ENCODE measurements at regions not wholly inside any gene's neighbourhood (a gene's known extent, or its start where the extent isn't known, plus 50 kb on each side); places are given as distances from the start of the nearest gene placed in this dataset.

- in situ Hi-C loops (cut with HindIII; ENCODE audit: low pct_ligation_motif_present, low pct_unique_long_range_greater_than_20kb, low sequenced_read_pairs), result no loop called here
- DNase-seq, result no peak
Observed at GRCh38 chr4:129468624-129469023, 372.7 kb downstream of the C4orf33 start.

- in situ Hi-C loops (cut with HindIII; ENCODE audit: low pct_ligation_motif_present, low pct_unique_long_range_greater_than_20kb, low sequenced_read_pairs), result no loop called here
- no peak for DNase-seq
Observed at GRCh38 chr4:129474698-129475097, 378.7 kb downstream of the C4orf33 start.

- in situ Hi-C loops (cut with HindIII; ENCODE audit: low pct_ligation_motif_present, low pct_unique_long_range_greater_than_20kb, low sequenced_read_pairs), result no loop called here
- no peak for DNase-seq
Observed at GRCh38 chr4:129481107-129481506, 385.2 kb downstream of the C4orf33 start.

- in situ Hi-C loops (cut with HindIII; ENCODE audit: low pct_ligation_motif_present, low pct_unique_long_range_greater_than_20kb, low sequenced_read_pairs), result no loop called here
- no peak for DNase-seq
Observed at GRCh38 chr4:129488427-129488826, 392.5 kb downstream of the C4orf33 start.

- in situ Hi-C loops (cut with HindIII; ENCODE audit: low pct_ligation_motif_present, low pct_unique_long_range_greater_than_20kb, low sequenced_read_pairs), result no loop called here
Observed at GRCh38 chr4:129490516-129490915, 394.6 kb downstream of the C4orf33 start.

GRCh38 chr4:129498626-129499025 is 402.7 kb downstream of the C4orf33 start:
- no peak for DNase-seq
- in situ Hi-C loops (cut with HindIII; ENCODE audit: low pct_ligation_motif_present, low pct_unique_long_range_greater_than_20kb, low sequenced_read_pairs), result no loop called here

More at GRCh38 chr4:129490516-129490915, 394.6 kb downstream of the C4orf33 start:
- no peak for DNase-seq

GRCh38 chr4:129514852-129515251 is 418.9 kb downstream of the C4orf33 start:
- DNase-seq, result no peak
- in situ Hi-C loops (cut with HindIII; ENCODE audit: low pct_ligation_motif_present, low pct_unique_long_range_greater_than_20kb, low sequenced_read_pairs), result no loop called here

GRCh38 chr4:129515356-129515755 is 419.4 kb downstream of the C4orf33 start:
- DNase-seq, result no peak
- in situ Hi-C loops (cut with HindIII; ENCODE audit: low pct_ligation_motif_present, low pct_unique_long_range_greater_than_20kb, low sequenced_read_pairs), result no loop called here

GRCh38 chr4:129526812-129527211 is 430.9 kb downstream of the C4orf33 start:
- in situ Hi-C loops (cut with HindIII; ENCODE audit: low pct_ligation_motif_present, low pct_unique_long_range_greater_than_20kb, low sequenced_read_pairs), result no loop called here
- DNase-seq, result no peak

- in situ Hi-C loops (cut with HindIII; ENCODE audit: low pct_ligation_motif_present, low pct_unique_long_range_greater_than_20kb, low sequenced_read_pairs), result no loop called here
- no peak for DNase-seq
Observed at GRCh38 chr4:129531253-129531652, 435.3 kb downstream of the C4orf33 start.

- in situ Hi-C loops (cut with HindIII; ENCODE audit: low pct_ligation_motif_present, low pct_unique_long_range_greater_than_20kb, low sequenced_read_pairs), result no loop called here
- DNase-seq, result no peak
Observed at GRCh38 chr4:129532573-129532972, 436.6 kb downstream of the C4orf33 start.

- in situ Hi-C loops (cut with HindIII; ENCODE audit: low pct_ligation_motif_present, low pct_unique_long_range_greater_than_20kb, low sequenced_read_pairs), result no loop called here
- no peak for DNase-seq
Observed at GRCh38 chr4:129543299-129543698, 447.3 kb downstream of the C4orf33 start.

GRCh38 chr4:129545599-129546278 is 449.8 kb downstream of the C4orf33 start:
- DNase-seq, result no peak
- in situ Hi-C loops (cut with HindIII; ENCODE audit: low pct_ligation_motif_present, low pct_unique_long_range_greater_than_20kb, low sequenced_read_pairs), result no loop called here

- DNase-seq, result no peak
Observed at GRCh38 chr4:129546531-129546930, 450.6 kb downstream of the C4orf33 start.

GRCh38 chr4:129550281-129550785 is 454.4 kb downstream of the C4orf33 start:
- no peak for DNase-seq
- in situ Hi-C loops (cut with HindIII; ENCODE audit: low pct_ligation_motif_present, low pct_unique_long_range_greater_than_20kb, low sequenced_read_pairs), result no loop called here

More at GRCh38 chr4:129546531-129546930, 450.6 kb downstream of the C4orf33 start:
- in situ Hi-C loops (cut with HindIII; ENCODE audit: low pct_ligation_motif_present, low pct_unique_long_range_greater_than_20kb, low sequenced_read_pairs), result no loop called here

- DNase-seq, result no peak
- in situ Hi-C loops (cut with HindIII; ENCODE audit: low pct_ligation_motif_present, low pct_unique_long_range_greater_than_20kb, low sequenced_read_pairs), result no loop called here
Observed at GRCh38 chr4:129561280-129561679, 465.3 kb downstream of the C4orf33 start.

- in situ Hi-C loops (cut with HindIII; ENCODE audit: low pct_ligation_motif_present, low pct_unique_long_range_greater_than_20kb, low sequenced_read_pairs), result no loop called here
- DNase-seq, result no peak
Observed at GRCh38 chr4:129561886-129562671, 466.1 kb downstream of the C4orf33 start.

GRCh38 chr4:129565214-129565613 is 469.3 kb downstream of the C4orf33 start:
- no peak for DNase-seq
- in situ Hi-C loops (cut with HindIII; ENCODE audit: low pct_ligation_motif_present, low pct_unique_long_range_greater_than_20kb, low sequenced_read_pairs), result no loop called here

- in situ Hi-C loops (cut with HindIII; ENCODE audit: low pct_ligation_motif_present, low pct_unique_long_range_greater_than_20kb, low sequenced_read_pairs), result no loop called here
- no peak for DNase-seq
Observed at GRCh38 chr4:129570326-129570725, 474.4 kb downstream of the C4orf33 start.

GRCh38 chr4:129578336-129578735 is 482.4 kb downstream of the C4orf33 start:
- in situ Hi-C loops (cut with HindIII; ENCODE audit: low pct_ligation_motif_present, low pct_unique_long_range_greater_than_20kb, low sequenced_read_pairs), result no loop called here
- DNase-seq, result no peak
